RKO (cell line): ENCODE measurements at regions not wholly inside any gene's neighbourhood (a gene's known extent, or its start where the extent isn't known, plus 50 kb on each side); places are given as distances from the start of the nearest gene placed in this dataset.
"Not testable (repeated sequence)": the region's sequence is repeated elsewhere in the genome, so short reads cannot be mapped to it uniquely, and the experiment has no call there.

Experiments
- DNase-seq: peaks from one replicate; pipeline ENCODE4 v3.0.0-alpha.2; 2016; ENCODE audit warnings: low spot score

- peak; percentile 76 for DNase-seq
These were observed 91.8 kb upstream of the POU3F4 start for GRCh38 chrX:83416273-83416672.

- DNase-seq = no peak
These were observed 88.9 kb upstream of the POU3F4 start for GRCh38 chrX:83419030-83419792.

GRCh38 chrX:83422836-83423235 is 85.3 kb upstream of the POU3F4 start:
- no peak for DNase-seq

GRCh38 chrX:83442552-83442951 is 65.5 kb upstream of the POU3F4 start:
- DNase-seq = not testable (repeated sequence)

- no peak for DNase-seq
These were observed 61.7 kb upstream of the POU3F4 start for GRCh38 chrX:83446355-83446754.
